ENCODE measurements at regions not wholly inside any gene's neighbourhood (a gene's known extent, or its start where the extent isn't known, plus 50 kb on each side); places are given as distances from the start of the nearest gene placed in this dataset.

- TF ChIP-seq CTCF (IDR thresholded peaks at IDR 0.05): no peak
- Histone ChIP-seq H3K36me3 (ENCODE audit: low read depth) (no peaks in the 10 kb centered on the region), H3K4me1 (ENCODE audit: low read depth) (no peaks in the 10 kb centered on the region), H3K4me3 (no peak overlapping the region), H3K9me3 (peaks cover 2% of the 10 kb centered on the region)
- no peak for DNase-seq
- no peak for ATAC-seq
- intact Hi-C loops (cut with DNase I, micrococcal nuclease): no loop called here
These were observed 1143.8 kb downstream of the XPNPEP1 start for GRCh38 chr10:108779501-108779900.

- no peaks in the 10 kb centered on the region for H3K36me3 ChIP-seq (ENCODE audit: low read depth)
- no peak for TF ChIP-seq CTCF (IDR thresholded peaks at IDR 0.05)
- no peaks in the 10 kb centered on the region for H3K4me1 ChIP-seq (ENCODE audit: low read depth)
- DNase-seq (no peak), ATAC-seq (no peak)
- no peak overlapping the region for H3K4me3 ChIP-seq
- H3K9me3 ChIP-seq: no peaks in the 10 kb centered on the region
- intact Hi-C loops (cut with DNase I, micrococcal nuclease): no loop called here
These were observed 1147.3 kb downstream of the XPNPEP1 start for GRCh38 chr10:108775911-108776475.

GRCh38 chr10:108771106-108771505, 1152.2 kb downstream of the XPNPEP1 start:
- Histone ChIP-seq H3K4me1 (ENCODE audit: low read depth) (no peaks in the 10 kb centered on the region), H3K4me3 (no peak overlapping the region), H3K9me3 (no peaks in the 10 kb centered on the region), H3K36me3 (ENCODE audit: low read depth) (no peaks in the 10 kb centered on the region)
- DNase-seq (no peak), ATAC-seq (no peak)
- no peak for TF ChIP-seq CTCF (IDR thresholded peaks at IDR 0.05)
- intact Hi-C loops (cut with DNase I, micrococcal nuclease): no loop called here

GRCh38 chr10:108765794-108766193, 1157.5 kb downstream of the XPNPEP1 start:
- Histone ChIP-seq H3K36me3 (ENCODE audit: low read depth) (no peaks in the 10 kb centered on the region), H3K4me3 (no peak overlapping the region), H3K4me1 (ENCODE audit: low read depth) (no peaks in the 10 kb centered on the region), H3K9me3 (no peaks in the 10 kb centered on the region)
- TF ChIP-seq CTCF (IDR thresholded peaks at IDR 0.05): no peak
- DNase-seq (no peak), ATAC-seq (no peak)
- intact Hi-C loops (cut with DNase I, micrococcal nuclease): no loop called here

GRCh38 chr10:108757946-108758345, 1165.4 kb downstream of the XPNPEP1 start:
- ATAC-seq (no peak), DNase-seq (no peak)
- H3K4me1 ChIP-seq (ENCODE audit: low read depth): no peaks in the 10 kb centered on the region
- H3K4me3 ChIP-seq: no peak overlapping the region
- TF ChIP-seq CTCF (IDR thresholded peaks at IDR 0.05): no peak
- no peaks in the 10 kb centered on the region for H3K9me3 ChIP-seq
- intact Hi-C loops (cut with DNase I, micrococcal nuclease): no loop called here
- H3K36me3 ChIP-seq (ENCODE audit: low read depth): no peaks in the 10 kb centered on the region

GRCh38 chr10:108755646-108756045, 1167.7 kb downstream of the XPNPEP1 start:
- no peaks in the 10 kb centered on the region for H3K4me1 ChIP-seq (ENCODE audit: low read depth)
- no peak overlapping the region for H3K4me3 ChIP-seq
- intact Hi-C loops (cut with DNase I, micrococcal nuclease): no loop called here
- no peak for DNase-seq
- no peaks in the 10 kb centered on the region for H3K36me3 ChIP-seq (ENCODE audit: low read depth)
- no peaks in the 10 kb centered on the region for H3K9me3 ChIP-seq
- ATAC-seq: no peak
- no peak for TF ChIP-seq CTCF (IDR thresholded peaks at IDR 0.05)

Data from mucosa of descending colon (tissue), 3 donors.